Myocyte (in vitro differentiated cells): ENCODE measurements at regions not wholly inside any gene's neighbourhood (a gene's known extent, or its start where the extent isn't known, plus 50 kb on each side); places are given as distances from the start of the nearest gene placed in this dataset.
"Not testable (repeated sequence)": the region's sequence is repeated elsewhere in the genome, so short reads cannot be mapped to it uniquely, and the experiment has no call there.

ENCODE experiments used
- DNase-seq: peaks from one replicate; pipeline ENCODE4 v3.0.0-alpha.2; 2012; ENCODE audit warnings: low read depth

GRCh38 chr18:10138719-10139118 is 224.9 kb downstream of the VAPA start:
- DNase-seq, result no peak

GRCh38 chr18:10139783-10140410 is 226.1 kb downstream of the VAPA start:
- DNase-seq, result no peak

GRCh38 chr18:10140461-10141282 is 226.9 kb downstream of the VAPA start:
- DNase-seq, result no peak

- DNase-seq, result no peak
Measured at GRCh38 chr18:10141559-10141958, 227.7 kb downstream of the VAPA start.

DNA sequence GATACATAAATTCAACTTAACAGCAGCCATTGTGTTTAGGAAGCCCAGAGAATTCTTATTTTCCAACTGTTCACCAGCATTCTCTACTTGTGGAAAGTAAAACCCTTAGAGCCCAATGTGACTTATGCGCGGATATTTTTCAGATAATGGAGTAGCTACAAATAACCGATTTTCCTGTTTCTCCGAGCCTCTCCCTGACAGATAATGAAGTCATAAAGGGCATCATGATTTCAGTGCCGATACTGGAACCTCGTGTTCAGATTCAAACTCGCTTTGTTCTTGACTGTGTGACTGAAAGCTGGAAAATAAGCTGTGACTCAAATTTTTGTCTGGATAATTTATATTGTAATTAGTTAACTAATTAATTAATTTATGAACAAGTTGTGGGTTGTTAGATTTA is 228.2 kb downstream of the VAPA start:
- no peak for DNase-seq

- DNase-seq, result peak; percentile 38
Measured at GRCh38 chr18:10142496-10143160, 228.8 kb downstream of the VAPA start.

DNA sequence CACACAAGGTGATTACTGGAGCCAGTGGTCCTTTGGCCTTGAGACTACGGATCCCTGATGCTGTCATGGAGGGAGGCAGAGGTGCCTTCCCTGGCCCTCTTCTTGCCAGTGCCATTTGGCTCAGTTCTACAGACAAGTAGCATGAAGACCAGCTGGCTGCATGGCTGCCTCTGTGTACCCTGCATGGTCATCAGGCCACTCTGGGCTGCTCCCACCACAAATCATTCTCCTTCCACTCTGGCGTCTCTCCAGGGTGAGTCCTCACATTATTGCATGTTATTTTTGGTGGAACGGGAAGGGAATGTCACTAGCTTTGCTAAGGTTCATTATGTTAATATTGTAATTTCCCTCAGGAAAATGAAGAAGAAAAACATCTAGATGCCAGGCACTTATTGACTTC is 229.8 kb downstream of the VAPA start:
- DNase-seq, result peak; percentile 67

GRCh38 chr18:10145546-10145945 is 231.7 kb downstream of the VAPA start:
- no peak for DNase-seq

GRCh38 chr18:10147226-10147625 is 233.4 kb downstream of the VAPA start:
- no peak for DNase-seq

DNA sequence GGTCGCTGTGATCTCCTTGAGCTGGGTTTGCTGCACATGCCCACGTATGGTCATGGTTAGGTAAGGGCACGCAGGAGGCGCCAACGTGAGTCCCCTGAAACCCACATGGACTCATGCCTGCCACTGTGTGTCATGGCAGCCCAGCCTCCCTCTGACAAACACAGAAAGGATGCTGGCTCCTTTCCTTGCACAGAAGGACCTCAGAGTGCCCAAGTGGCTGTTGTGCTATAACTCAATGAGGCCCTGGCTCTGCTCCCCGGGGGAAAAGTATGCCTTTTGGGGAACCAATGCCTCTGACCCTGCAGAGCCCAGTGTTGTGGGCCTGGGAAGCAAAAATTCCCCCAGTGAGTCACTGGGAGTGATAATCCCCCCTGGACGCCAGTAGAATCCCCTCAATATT is 233.9 kb downstream of the VAPA start:
- no peak for DNase-seq

- no peak for DNase-seq
Measured at GRCh38 chr18:10148189-10148929, 234.5 kb downstream of the VAPA start.

- no peak for DNase-seq
Measured at GRCh38 chr18:10149768-10150556, 236.1 kb downstream of the VAPA start.

- not testable (repeated sequence) for DNase-seq
Measured at GRCh38 chr18:10150576-10150975, 236.8 kb downstream of the VAPA start.

GRCh38 chr18:10152475-10152874 is 238.7 kb downstream of the VAPA start:
- no peak for DNase-seq

DNA sequence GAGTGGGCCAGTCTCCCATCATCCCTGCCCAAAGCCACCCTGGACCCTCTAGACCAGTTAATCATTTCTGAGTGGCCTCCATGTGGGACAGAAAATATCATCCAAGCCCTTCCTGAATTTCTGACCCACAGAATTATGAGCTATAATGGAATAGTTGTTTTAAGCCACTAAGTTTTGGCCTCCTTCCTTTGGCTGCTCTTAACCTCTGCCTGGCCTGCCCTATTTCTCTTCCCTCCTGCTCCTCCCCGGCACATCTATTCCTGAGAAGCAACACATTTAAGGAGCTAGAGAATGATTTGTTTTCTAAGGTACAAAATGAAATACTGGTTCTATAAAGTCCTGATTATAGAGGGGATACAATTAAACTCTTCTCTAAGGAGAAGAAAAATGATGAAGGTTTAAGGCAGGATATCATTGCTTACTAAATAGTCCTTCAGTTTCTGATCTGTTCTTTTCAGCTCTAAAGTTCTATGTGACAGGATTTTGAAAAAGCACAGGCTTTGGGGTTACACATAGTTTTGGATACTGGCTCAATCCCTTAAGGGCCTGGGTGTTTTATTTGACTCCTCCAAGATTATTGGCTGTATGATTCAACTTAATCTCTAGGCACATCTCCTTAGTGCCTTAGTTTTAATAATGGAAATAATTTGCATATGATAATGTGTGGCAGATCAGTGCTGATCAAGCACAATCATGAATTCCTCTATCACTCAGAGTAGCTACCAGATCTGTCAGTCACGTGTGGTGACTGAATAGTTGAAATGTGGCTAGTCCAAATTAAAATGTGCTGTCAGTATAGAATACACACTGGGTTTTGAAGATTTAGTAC is 240.3 kb downstream of the VAPA start:
- no peak for DNase-seq

- no peak for DNase-seq
Measured at GRCh38 chr18:10157706-10158105, 243.9 kb downstream of the VAPA start.

DNA sequence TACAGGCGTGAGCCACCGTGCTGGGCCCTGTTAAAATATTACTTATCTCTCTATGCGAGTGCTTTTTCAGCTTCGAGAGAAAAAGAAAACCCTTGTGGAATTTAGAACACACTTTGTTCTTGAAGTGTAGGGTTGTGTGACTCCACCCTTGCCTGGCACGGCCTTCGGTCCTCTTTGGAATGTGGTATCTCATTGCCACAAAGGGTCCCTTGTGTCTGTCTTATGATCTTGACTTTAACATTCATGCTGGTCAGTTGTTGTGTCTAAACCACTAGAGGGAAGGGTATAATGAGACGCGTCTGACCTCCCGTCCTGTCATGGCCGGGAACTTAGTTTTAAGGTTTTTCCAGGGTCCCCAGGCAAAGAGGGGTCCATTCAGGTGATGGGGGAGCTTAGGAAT is 246.4 kb downstream of the VAPA start:
- no peak for DNase-seq

GRCh38 chr18:10161315-10161714 is 247.5 kb downstream of the VAPA start:
- DNase-seq, result no peak

DNA sequence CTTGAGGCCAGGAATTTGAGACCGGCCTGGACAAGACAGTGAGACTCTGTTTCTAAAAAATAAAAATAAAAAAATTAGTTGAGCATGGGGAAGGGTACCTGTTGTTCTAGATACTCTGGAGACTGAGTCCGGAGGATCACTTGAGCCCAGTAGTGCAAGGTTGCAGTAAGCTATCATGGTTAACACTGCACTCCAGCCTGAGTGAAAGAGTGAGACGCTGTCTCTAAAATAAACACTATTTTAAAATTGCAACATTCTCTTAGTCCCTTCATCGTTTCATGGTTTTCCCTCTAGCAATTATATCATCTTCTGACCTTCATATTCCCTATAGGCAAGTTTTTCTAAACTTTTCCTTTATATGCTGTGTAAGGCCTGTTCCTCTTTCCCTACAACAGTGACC is 248.5 kb downstream of the VAPA start:
- DNase-seq, result no peak
